NCI-H526 (cell line): ENCODE measurements at regions not wholly inside any gene's neighbourhood (a gene's known extent, or its start where the extent isn't known, plus 50 kb on each side); places are given as distances from the start of the nearest gene placed in this dataset.

Source experiments
- DNase-seq, 2 experiments: peaks; one replicate each; lab custom pipeline; 2025; lab: John Stamatoyannopoulos, UW

- DNase-seq: peak in 1 of 2 experiments; percentile 43
Observed at GRCh38 chr20:22652681-22653588, 68.6 kb upstream of the FOXA2 start.

GRCh38 chr20:22653658-22654642, 69.6 kb upstream of the FOXA2 start:
- no peak for DNase-seq

DNA sequence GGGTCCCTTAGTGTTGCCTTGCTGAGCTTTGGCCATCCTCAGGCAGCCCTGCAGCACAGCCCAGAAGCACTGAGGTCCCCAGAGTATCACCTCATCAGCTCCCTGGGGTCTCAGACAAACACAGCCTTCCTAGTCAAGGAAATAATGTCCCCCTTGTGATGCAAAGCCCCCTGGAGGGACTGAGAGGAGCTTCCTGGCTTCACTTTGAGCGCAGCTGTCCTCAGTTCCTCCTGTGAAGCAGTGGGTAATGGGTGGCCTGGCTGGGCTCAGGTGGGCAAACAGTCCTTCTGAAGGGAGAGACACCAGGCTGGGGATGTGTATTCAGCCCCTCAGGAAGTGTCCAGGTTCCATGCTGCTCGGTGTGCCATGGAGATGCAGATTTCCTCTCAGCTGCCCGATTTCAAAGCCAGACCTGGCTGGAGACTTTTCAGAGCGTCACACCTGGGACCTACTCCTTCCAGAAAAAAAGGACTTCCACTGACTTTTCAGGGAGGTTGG, 79.2 kb upstream of the FOXA2 start:
- no peak for DNase-seq

GRCh38 chr20:22667198-22667597, 82.8 kb upstream of the FOXA2 start:
- DNase-seq: no peak

DNA sequence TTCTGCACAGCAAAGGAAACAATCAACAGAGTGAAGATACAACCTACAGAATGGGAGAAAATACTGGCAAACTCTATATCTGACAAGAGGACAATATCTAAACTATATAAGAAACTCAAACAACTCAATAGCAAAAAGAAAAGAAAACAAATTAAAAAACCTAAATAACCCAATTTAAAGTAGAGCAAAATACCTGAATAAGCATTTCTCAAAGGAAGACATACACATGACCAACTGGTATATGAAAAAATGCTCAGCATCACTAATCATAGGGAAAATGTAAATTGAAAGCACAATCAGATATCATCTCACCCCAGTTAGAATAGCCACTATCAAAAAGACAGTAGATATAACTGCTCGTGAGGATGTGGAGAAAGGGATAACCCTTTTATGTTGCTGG, 87.8 kb upstream of the FOXA2 start:
- DNase-seq: no peak

GRCh38 chr20:22673467-22673866, 89.1 kb upstream of the FOXA2 start:
- DNase-seq: no peak

GRCh38 chr20:22675341-22675740, 91.0 kb upstream of the FOXA2 start:
- no peak for DNase-seq

- DNase-seq: no peak
Observed at GRCh38 chr20:22678678-22679077, 94.3 kb upstream of the FOXA2 start.

DNA sequence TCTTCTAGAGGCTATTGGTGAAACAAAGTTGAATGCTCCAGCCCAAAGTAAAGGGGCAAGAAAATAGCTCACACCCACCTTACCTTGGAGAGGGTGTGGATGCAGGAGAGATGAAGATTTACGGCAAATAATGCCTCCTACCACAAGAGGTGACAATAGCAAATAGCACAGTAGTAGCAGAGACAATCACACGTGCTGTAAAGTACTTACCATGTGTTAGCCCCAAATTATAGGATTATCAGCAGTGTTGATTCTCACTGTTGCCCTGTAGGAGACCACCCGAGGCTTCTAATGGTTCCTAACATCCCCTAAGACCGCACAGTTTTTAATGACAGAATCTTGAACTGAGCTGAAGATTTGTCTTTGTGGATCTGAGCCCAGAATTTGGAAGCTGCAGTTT, 94.8 kb upstream of the FOXA2 start:
- DNase-seq: no peak

DNA sequence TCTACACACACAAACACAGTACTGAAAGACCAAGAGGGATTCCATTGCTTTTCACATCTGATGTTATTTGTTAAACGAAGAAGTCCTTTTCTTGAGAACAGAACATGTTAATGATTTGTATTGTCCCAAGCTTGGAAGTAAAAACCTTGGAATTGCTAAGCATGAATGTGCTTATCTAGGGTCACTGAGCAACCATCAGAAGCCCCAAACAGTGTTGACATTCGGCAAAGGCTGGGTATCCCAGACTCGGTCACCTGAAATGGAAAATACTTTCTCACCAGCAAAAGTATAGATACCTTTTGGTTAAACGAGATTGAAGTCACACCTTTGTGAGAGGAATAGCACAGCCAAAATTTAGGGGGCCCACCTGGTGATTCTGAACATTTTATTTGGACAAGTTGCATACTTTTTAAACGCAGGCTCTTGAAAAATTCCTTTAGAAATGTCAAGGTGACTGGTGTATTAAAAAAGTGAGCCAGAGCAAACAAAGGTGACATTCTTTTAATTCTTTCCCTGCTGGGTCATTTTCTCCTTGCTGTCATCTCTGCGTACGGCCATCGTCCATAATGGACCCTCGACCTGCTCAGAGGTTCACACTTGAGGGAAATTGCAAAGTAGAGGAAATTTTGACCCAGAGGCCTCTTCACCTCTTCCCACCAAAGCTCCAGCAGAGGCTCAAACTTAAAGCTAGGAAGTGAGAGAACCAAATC, 95.8 kb upstream of the FOXA2 start:
- no peak for DNase-seq

- no peak for DNase-seq
Observed at GRCh38 chr20:22681591-22682248, 97.3 kb upstream of the FOXA2 start.

- DNase-seq: no peak
Observed at GRCh38 chr20:22682381-22682780, 98.0 kb upstream of the FOXA2 start.

DNA sequence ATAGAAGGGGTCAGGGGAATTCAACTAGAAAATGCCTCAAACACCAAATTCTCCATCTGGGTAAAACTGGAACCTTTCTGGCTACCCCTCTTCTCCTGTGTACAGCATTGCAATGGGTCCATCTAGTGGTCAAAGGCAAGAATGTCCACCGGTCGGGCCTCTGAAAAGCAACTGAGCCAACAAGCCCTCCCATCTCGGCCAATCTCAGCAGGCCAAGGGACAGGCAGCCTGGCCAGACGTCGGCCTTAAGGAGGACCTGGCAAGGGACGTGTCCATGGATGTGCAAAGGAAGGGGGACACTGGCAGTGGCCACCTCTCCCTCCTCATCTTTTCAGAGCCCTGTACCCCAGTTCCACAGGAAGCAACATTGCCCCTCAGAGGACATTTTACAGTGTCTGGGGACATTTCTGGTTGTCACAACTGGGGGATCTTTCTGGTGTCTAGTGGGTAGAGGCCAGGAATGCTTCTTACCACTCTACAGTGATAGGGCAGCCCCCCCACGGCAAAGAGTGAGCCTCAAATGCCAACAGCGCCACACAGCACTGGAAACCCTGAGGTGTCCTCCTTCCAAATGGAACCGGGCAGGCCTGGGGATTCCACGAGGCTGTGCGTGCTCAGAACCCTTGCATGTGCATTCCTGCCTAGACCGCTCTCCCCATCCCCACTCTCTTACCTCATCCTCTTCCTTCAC, 99.8 kb upstream of the FOXA2 start:
- peak; percentile 65 to 88 for DNase-seq

- peak in 1 of 2 experiments; percentile 44 for DNase-seq
Observed at GRCh38 chr20:22684763-22685443, 100.5 kb upstream of the FOXA2 start.

DNA sequence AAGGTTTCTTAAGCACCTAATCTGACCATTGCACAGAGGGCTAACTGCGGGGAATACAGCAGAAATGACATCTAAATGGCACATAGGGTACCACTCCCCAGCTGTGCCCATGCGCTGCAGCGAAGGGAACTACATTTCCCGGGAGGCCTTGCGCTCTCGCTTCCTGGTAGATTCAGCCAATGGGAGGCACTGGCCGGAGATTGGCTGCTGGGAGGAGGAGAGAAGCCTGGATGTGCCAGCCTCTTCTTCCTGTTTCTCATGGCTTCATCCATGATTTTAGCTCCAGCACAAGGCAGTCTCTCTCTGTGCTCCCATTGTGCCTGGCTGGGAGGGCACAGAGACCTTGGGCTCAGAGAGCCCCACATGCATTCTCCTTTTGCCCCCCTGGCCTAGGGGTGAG, 101.7 kb upstream of the FOXA2 start:
- DNase-seq: peak; percentile 74 to 90

DNA sequence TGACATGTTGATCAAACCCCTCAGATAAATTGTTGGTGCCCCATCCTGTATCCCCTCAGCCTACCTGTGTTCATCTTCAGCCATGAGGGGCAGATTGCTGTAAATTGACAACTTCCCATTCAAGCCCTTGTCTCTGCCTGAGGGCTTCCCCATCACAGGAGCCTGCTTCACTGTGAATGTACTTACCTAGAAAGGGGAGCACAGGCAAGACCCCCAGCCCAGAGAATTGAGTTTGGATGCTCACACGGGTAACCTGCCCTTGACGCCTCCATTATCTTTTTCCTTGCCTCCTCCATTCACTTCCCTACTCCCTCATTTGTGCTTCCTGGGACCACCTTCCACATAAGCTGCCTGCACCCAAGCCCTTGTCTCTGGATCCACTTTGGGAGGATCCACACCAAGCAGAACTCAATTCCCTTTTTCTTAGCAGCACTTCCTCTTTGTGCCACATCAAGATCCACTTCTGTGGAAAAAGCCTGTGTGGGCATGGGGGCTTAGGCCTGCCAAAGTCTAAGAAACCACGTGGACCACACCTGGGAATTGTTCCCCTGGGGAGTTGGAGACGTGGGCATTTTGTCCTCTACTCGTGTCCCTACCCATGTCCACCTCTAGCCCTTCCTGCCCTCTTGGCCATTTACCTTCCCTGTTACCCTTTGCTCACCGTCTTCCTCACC, 103.4 kb upstream of the FOXA2 start:
- DNase-seq: no peak

- no peak for DNase-seq
Observed at GRCh38 chr20:22688485-22688884, 104.1 kb upstream of the FOXA2 start.

- DNase-seq: no peak
Observed at GRCh38 chr20:22689266-22689665, 104.9 kb upstream of the FOXA2 start.

- no peak for DNase-seq
Observed at GRCh38 chr20:22690000-22690399, 105.6 kb upstream of the FOXA2 start.
